ENCODE measurements at regions not wholly inside any gene's neighbourhood (a gene's known extent, or its start where the extent isn't known, plus 50 kb on each side); places are given as distances from the start of the nearest gene placed in this dataset.

- Histone ChIP-seq H3K4me3 (ENCODE audit: low read length) (no peak overlapping the region), H3K4me1 (ENCODE audit: control insufficient read depth, insufficient read depth, low read length) (no peaks in the 10 kb centered on the region), H3K36me3 (ENCODE audit: control insufficient read depth, insufficient read depth, low read length) (no peaks in the 10 kb centered on the region), H3K27me3 (ENCODE audit: control insufficient read depth, insufficient read depth, low read length) (no peaks in the 10 kb centered on the region), H3K27ac (ENCODE audit: low read length) (no peak overlapping the region), H3K9me3 (ENCODE audit: control insufficient read depth, insufficient read depth, low read length) (no peaks in the 10 kb centered on the region; the same call in 1 of the 2 replicates)
- WGBS (ENCODE audit: insufficient coverage, insufficient read length) = no CpG with 5 or more reads among the region's 1 CpG
- DNase-seq (ENCODE audit: low read depth, low spot score) = no peak
Measured at GRCh38 chr12:97293541-97293940, 169.1 kb upstream of the RMST start.

GRCh38 chr12:97299847-97300246 lies 162.8 kb upstream of the RMST start:
- H3K27me3 ChIP-seq (ENCODE audit: control insufficient read depth, insufficient read depth, low read length) = no peaks in the 10 kb centered on the region
- no peaks in the 10 kb centered on the region for H3K36me3 ChIP-seq (ENCODE audit: control insufficient read depth, insufficient read depth, low read length)
- no peak overlapping the region for H3K27ac ChIP-seq (ENCODE audit: low read length)
- H3K9me3 ChIP-seq (ENCODE audit: control insufficient read depth, insufficient read depth, low read length) = no peaks in the 10 kb centered on the region; the same call in 1 of the 2 replicates
- no peak for DNase-seq (ENCODE audit: low read depth, low spot score)
- H3K4me1 ChIP-seq (ENCODE audit: control insufficient read depth, insufficient read depth, low read length) = no peaks in the 10 kb centered on the region
- WGBS (ENCODE audit: insufficient coverage, insufficient read length) = no CpG with 5 or more reads among the region's 5 CpGs
- H3K4me3 ChIP-seq (ENCODE audit: low read length) = no peak overlapping the region

DNA sequence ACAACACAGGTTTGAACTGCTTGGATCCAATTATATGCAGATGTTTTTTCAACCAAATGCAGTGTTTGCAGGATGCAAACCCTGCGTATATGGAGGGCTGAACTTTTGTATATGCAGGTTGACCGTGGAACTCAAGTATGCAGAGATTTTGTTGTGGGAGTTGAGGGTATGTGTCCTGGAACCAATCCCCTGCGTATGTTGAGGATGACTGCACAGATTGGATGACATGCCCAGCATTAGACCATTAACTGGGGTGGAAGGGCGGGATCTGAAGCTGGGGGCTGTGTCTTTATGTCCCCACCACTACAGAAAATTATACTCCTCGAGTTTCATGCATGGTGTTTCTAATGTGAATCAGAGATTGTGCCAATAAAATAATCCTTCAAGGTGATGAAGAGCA lies 162.2 kb upstream of the RMST start:
- Histone ChIP-seq H3K4me3 (ENCODE audit: low read length) (no peak overlapping the region), H3K27me3 (ENCODE audit: control insufficient read depth, insufficient read depth, low read length) (no peaks in the 10 kb centered on the region), H3K9me3 (ENCODE audit: control insufficient read depth, insufficient read depth, low read length) (no peaks in the 10 kb centered on the region; the same call in 1 of the 2 replicates), H3K36me3 (ENCODE audit: control insufficient read depth, insufficient read depth, low read length) (no peaks in the 10 kb centered on the region), H3K27ac (ENCODE audit: low read length) (no peak overlapping the region), H3K4me1 (ENCODE audit: control insufficient read depth, insufficient read depth, low read length) (no peaks in the 10 kb centered on the region)
- WGBS (ENCODE audit: insufficient coverage, insufficient read length) = no CpG with 5 or more reads among the region's 5 CpGs
- no peak for DNase-seq (ENCODE audit: low read depth, low spot score)

GRCh38 chr12:97300891-97301290 lies 161.7 kb upstream of the RMST start:
- H3K27ac ChIP-seq (ENCODE audit: low read length) = no peak overlapping the region
- no peaks in the 10 kb centered on the region for H3K36me3 ChIP-seq (ENCODE audit: control insufficient read depth, insufficient read depth, low read length)
- no peak for DNase-seq (ENCODE audit: low read depth, low spot score)
- no peaks in the 10 kb centered on the region for H3K4me1 ChIP-seq (ENCODE audit: control insufficient read depth, insufficient read depth, low read length)
- WGBS (ENCODE audit: insufficient coverage, insufficient read length) = no CpG with 5 or more reads among the region's 1 CpG
- no peaks in the 10 kb centered on the region for H3K27me3 ChIP-seq (ENCODE audit: control insufficient read depth, insufficient read depth, low read length)
- no peaks in the 10 kb centered on the region; the same call in 1 of the 2 replicates for H3K9me3 ChIP-seq (ENCODE audit: control insufficient read depth, insufficient read depth, low read length)
- no peak overlapping the region for H3K4me3 ChIP-seq (ENCODE audit: low read length)

DNA sequence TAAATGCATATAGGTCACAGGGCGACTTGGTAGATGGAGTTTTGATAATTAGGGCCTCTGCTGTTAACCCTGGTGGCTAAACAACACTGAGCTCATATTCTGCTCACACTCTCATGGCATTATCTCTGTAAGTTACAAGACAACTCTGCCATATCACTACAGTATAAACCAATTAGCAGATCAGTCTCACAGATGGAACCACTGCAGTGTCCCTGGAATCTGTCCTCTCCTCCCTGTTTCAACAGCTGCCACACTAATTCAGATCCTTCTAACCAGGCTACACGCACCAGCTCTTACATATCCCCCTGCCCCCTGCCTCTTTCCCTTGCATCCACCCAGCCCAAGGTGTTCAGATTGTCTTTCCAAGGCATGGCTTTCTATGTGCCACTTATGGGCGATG lies 161.0 kb upstream of the RMST start:
- no peak for DNase-seq (ENCODE audit: low read depth, low spot score)
- H3K4me3 ChIP-seq (ENCODE audit: low read length) = no peak overlapping the region
- H3K9me3 ChIP-seq (ENCODE audit: control insufficient read depth, insufficient read depth, low read length) = no peaks in the 10 kb centered on the region; the same call in 1 of the 2 replicates
- no peaks in the 10 kb centered on the region for H3K36me3 ChIP-seq (ENCODE audit: control insufficient read depth, insufficient read depth, low read length)
- no peak overlapping the region for H3K27ac ChIP-seq (ENCODE audit: low read length)
- H3K27me3 ChIP-seq (ENCODE audit: control insufficient read depth, insufficient read depth, low read length) = no peaks in the 10 kb centered on the region
- WGBS (ENCODE audit: insufficient coverage, insufficient read length) = no CpG with 5 or more reads among the region's 3 CpGs
- H3K4me1 ChIP-seq (ENCODE audit: control insufficient read depth, insufficient read depth, low read length) = no peaks in the 10 kb centered on the region

- no CpG with 5 or more reads among the region's 4 CpGs for WGBS (ENCODE audit: insufficient coverage, insufficient read length)
- DNase-seq (ENCODE audit: low read depth, low spot score) = no peak
- Histone ChIP-seq H3K9me3 (ENCODE audit: control insufficient read depth, insufficient read depth, low read length) (no peaks in the 10 kb centered on the region), H3K36me3 (ENCODE audit: control insufficient read depth, insufficient read depth, low read length) (no peaks in the 10 kb centered on the region), H3K27me3 (ENCODE audit: control insufficient read depth, insufficient read depth, low read length) (no peaks in the 10 kb centered on the region), H3K4me1 (ENCODE audit: control insufficient read depth, insufficient read depth, low read length) (no peaks in the 10 kb centered on the region), H3K27ac (ENCODE audit: low read length) (no peak overlapping the region), H3K4me3 (ENCODE audit: low read length) (no peak overlapping the region)
Measured at GRCh38 chr12:97305651-97306050, 157.0 kb upstream of the RMST start.

- no peak overlapping the region for H3K4me3 ChIP-seq (ENCODE audit: low read length)
- no peak overlapping the region for H3K27ac ChIP-seq (ENCODE audit: low read length)
- H3K9me3 ChIP-seq (ENCODE audit: control insufficient read depth, insufficient read depth, low read length) = no peaks in the 10 kb centered on the region
- no CpG with 5 or more reads among the region's 3 CpGs for WGBS (ENCODE audit: insufficient coverage, insufficient read length)
- no peaks in the 10 kb centered on the region for H3K4me1 ChIP-seq (ENCODE audit: control insufficient read depth, insufficient read depth, low read length)
- H3K27me3 ChIP-seq (ENCODE audit: control insufficient read depth, insufficient read depth, low read length) = no peaks in the 10 kb centered on the region
- H3K36me3 ChIP-seq (ENCODE audit: control insufficient read depth, insufficient read depth, low read length) = no peaks in the 10 kb centered on the region
- no peak for DNase-seq (ENCODE audit: low read depth, low spot score)
Measured at GRCh38 chr12:97306147-97306546, 156.5 kb upstream of the RMST start.

DNA sequence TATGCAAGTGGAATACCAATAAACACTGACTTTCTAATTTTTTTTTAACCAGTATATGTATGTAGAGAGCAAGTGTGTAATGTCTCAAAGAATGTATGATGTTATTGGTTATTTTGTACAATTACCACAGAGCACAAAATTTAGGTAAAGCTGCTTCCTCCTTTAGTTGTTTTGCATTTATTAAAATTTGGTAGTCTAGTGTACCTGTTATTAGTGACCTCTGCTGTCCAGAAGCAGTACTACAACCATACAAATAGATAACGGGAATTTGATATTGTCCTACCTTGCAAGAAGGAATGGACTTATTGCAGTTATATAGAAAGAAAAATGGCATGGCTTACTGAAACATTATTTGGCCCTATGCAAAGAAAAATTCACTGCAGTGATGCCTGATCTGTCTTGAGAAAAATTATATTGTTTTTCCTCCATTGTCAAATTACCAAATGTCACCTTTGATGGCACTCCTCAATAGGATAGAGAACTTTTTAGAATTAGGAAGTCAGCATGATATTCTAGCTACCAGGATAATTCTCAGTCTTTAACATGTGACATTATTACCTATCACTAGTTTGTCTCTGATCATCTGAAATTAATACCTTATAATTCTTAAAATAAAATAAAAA lies 153.9 kb upstream of the RMST start:
- no peaks in the 10 kb centered on the region for H3K9me3 ChIP-seq (ENCODE audit: control insufficient read depth, insufficient read depth, low read length)
- no peak for DNase-seq (ENCODE audit: low read depth, low spot score)

DNA sequence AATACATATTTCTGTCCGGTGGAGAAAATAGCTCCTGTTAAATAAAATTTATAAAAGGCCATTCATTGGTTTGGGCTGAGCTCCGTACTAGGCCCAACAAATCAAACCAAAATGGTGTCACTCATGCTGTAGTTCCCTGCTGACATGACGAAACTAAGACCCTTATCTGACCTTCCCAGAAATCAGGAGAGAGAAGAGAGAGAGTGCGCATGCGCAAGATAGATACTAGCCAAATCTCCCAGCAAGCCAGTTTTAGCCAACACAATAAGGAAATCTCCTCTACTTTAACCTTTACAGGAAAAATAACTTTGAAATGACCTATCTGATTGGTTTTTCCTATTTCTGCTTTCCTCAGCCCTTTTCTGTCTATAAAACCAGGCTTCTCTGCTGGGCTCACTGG lies 152.7 kb upstream of the RMST start:
- Histone ChIP-seq H3K4me1 (ENCODE audit: control insufficient read depth, insufficient read depth, low read length) (peaks cover 3% of the 10 kb centered on the region; the same call in 1 of the 2 replicates), H3K4me3 (ENCODE audit: low read length) (no peak overlapping the region), H3K27me3 (ENCODE audit: control insufficient read depth, insufficient read depth, low read length) (no peaks in the 10 kb centered on the region)

More for the DNA sequence above, 153.9 kb upstream of the RMST start:
- peaks cover 3% of the 10 kb centered on the region; the same call in 1 of the 2 replicates for H3K4me1 ChIP-seq (ENCODE audit: control insufficient read depth, insufficient read depth, low read length)
- no peaks in the 10 kb centered on the region for H3K36me3 ChIP-seq (ENCODE audit: control insufficient read depth, insufficient read depth, low read length)
- no peak overlapping the region for H3K4me3 ChIP-seq (ENCODE audit: low read length)
- H3K27ac ChIP-seq (ENCODE audit: low read length) = no peak overlapping the region
- no CpG with 5 or more reads among the region's 1 CpG for WGBS (ENCODE audit: insufficient coverage, insufficient read length)
- no peaks in the 10 kb centered on the region for H3K27me3 ChIP-seq (ENCODE audit: control insufficient read depth, insufficient read depth, low read length)

DNA sequence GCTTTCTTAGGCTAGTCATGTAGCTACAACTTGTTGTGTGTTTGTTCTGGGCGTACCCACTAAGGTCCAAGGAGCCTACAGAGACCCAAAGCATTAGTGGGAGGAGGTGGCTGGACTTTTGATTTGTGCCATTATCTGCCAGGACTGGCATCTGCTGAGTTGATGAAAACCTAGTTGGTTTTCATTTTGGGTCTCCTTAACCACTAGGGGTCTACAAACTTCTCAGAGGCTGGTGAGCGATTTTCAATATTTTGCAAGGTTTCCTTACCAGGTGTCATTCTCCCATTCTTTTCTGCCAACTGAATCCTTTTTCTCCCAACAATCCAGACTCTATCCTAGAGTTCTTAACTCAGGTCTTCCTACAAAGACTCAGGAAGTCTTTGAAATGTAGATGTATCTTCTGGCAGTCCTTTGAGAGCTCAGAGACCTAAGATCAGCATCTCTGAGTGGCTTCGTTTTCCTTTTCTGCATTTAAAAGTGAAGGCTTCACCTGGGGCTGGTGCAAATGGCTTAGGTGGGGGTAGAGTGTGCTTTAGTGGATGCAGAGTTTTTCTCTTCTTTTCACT lies 150.0 kb upstream of the RMST start:
- Histone ChIP-seq H3K36me3 (ENCODE audit: control insufficient read depth, insufficient read depth, low read length) (no peaks in the 10 kb centered on the region), H3K4me1 (ENCODE audit: control insufficient read depth, insufficient read depth, low read length) (peaks cover 3% of the 10 kb centered on the region; the same call in 1 of the 2 replicates), H3K27me3 (ENCODE audit: control insufficient read depth, insufficient read depth, low read length) (no peaks in the 10 kb centered on the region), H3K4me3 (ENCODE audit: low read length) (no peak overlapping the region), H3K9me3 (ENCODE audit: control insufficient read depth, insufficient read depth, low read length) (no peaks in the 10 kb centered on the region), H3K27ac (ENCODE audit: low read length) (no peak overlapping the region)
- DNase-seq (ENCODE audit: low read depth, low spot score) = peak; percentile 31
- no CpG with 5 or more reads among the region's 3 CpGs for WGBS (ENCODE audit: insufficient coverage, insufficient read length)

More for the DNA sequence above, 152.7 kb upstream of the RMST start:
- no peak overlapping the region for H3K27ac ChIP-seq (ENCODE audit: low read length)
- no peaks in the 10 kb centered on the region for H3K36me3 ChIP-seq (ENCODE audit: control insufficient read depth, insufficient read depth, low read length)
- DNase-seq (ENCODE audit: low read depth, low spot score) = no peak
- H3K9me3 ChIP-seq (ENCODE audit: control insufficient read depth, insufficient read depth, low read length) = no peaks in the 10 kb centered on the region
- WGBS (ENCODE audit: insufficient coverage, insufficient read length) = no CpG with 5 or more reads among the region's 5 CpGs

Data from iPS DF 6.9 (cell line).